Upper lobe of left lung (tissue), 4 donors: ENCODE measurements at regions not wholly inside any gene's neighbourhood (a gene's known extent, or its start where the extent isn't known, plus 50 kb on each side); places are given as distances from the start of the nearest gene placed in this dataset.

Experiments used
- CTCF ChIP-seq, 6 experiments: fragments of 450-650 bp in 4 of 6; fragments of 200-600 bp in 2 of 6; sonication (generic) in 2 of 6; IDR thresholded peaks; one replicate each; pipeline ENCODE4 v1.5.1; 2016 to 2019; ENCODE audit warnings: antibody characterized with exemption in 6 of 6
- EP300 ChIP-seq, 4 donors: sonication (generic); formaldehyde crosslinking; IDR thresholded peaks; one replicate each; pipeline ENCODE4 v1.5.1; 2017; ENCODE audit warnings: antibody characterized with exemption in 4 of 4, control low read depth in 2 of 4
- POLR2AphosphoS5 ChIP-seq, 2 donors: sonication (generic); formaldehyde crosslinking; IDR thresholded peaks; one replicate each; pipeline ENCODE4 v1.5.1; 2017; ENCODE audit warnings: antibody characterized with exemption in 2 of 2

GRCh38 chr9:119453980-119454379, 84.7 kb upstream of the BRINP1 start:
- TF ChIP-seq CTCF (IDR thresholded peaks at IDR 0.05), result no peak
- TF ChIP-seq POLR2AphosphoS5 (IDR thresholded peaks at IDR 0.05), result no peak
- TF ChIP-seq EP300 (IDR thresholded peaks at IDR 0.05), result no peak
